ENCODE measurements at regions not wholly inside any gene's neighbourhood (a gene's known extent, or its start where the extent isn't known, plus 50 kb on each side); places are given as distances from the start of the nearest gene placed in this dataset.

DNA sequence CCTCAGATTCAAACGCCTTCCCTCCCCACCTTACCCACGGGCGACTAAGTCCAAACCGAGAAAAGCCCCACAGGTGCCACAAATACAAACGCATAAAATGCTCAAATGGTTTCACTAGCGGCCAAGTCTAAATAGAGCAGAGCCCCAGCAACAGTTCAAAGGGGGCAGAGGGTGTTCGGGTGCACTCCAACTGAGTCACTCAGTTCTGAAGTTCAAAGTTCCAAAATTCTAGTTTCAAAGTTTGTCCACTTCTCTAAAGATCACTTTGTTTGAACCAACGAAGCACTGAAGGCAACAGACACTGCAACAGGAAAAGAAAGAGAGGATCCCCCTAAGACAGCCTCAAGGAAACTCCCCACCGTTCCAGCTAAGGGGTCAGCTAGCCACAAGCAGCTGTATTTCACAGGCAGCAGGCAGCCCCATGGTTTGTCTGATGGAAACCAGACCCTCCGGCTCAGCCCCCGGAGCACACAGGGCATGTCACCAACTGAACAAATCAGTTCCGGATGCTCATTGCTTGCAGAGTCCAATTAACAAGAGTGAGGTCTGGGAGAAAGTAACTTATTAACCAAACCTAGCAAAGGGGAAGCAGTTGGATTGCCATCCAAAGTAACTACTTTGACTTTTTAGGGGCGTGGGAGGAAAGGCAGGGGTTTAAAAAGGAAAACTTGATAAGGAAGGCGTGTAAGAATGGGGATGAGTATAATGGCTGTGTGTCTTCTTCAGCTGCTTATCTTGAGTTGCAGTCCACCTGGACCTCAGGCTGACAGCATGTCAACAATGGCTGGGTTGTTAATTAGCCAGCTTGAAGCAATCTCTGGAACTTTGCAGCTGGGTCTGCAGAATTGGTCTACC lies 1423.9 kb upstream of the PRMT6 start (continued):
- TF ChIP-seq ZNF781 (CRISPR knock-in tag; IDR thresholded peaks at IDR 0.05; ENCODE audit: borderline replicate concordance, not compliant biosample characterization) (no peak), CAMTA2 (CRISPR knock-in tag; IDR thresholded peaks at IDR 0.05; ENCODE audit: borderline replicate concordance) (no peak), NCOA1 (CRISPR knock-in tag; IDR thresholded peaks at IDR 0.05) (peak; percentile 76; the same call in 1 of the 2 replicates), RARG (CRISPR knock-in tag; IDR thresholded peaks at IDR 0.05; ENCODE audit: low read depth) (no peak), GPN1 (CRISPR knock-in tag; IDR thresholded peaks at IDR 0.05; ENCODE audit: borderline replicate concordance) (no peak), BRD4 (CRISPR knock-in tag; IDR thresholded peaks at IDR 0.05) (no peak), SMYD3 (CRISPR knock-in tag; IDR thresholded peaks at IDR 0.05) (no peak), KDM4B (CRISPR knock-in tag; IDR thresholded peaks at IDR 0.05) (peak; percentile 63; the same call in 1 of the 2 replicates), ZNF326 (CRISPR knock-in tag; IDR thresholded peaks at IDR 0.05; ENCODE audit: borderline replicate concordance) (no peak), RBM22 (optimal IDR thresholded peaks at IDR 0.05; ENCODE audit: low read length) (no peak), ZNF776 (CRISPR knock-in tag; IDR thresholded peaks at IDR 0.05) (no peak), POLR2AphosphoS2 (IDR thresholded peaks at IDR 0.05; ENCODE audit: low read depth, low read length) (no peak), MIER3 (CRISPR knock-in tag; IDR thresholded peaks at IDR 0.05; ENCODE audit: borderline replicate concordance) (peak; percentile 41; the same call in 1 of the 2 replicates), ZFP82 (CRISPR knock-in tag; IDR thresholded peaks at IDR 0.05; ENCODE audit: borderline replicate concordance) (no peak), THAP11 (CRISPR knock-in tag; IDR thresholded peaks at IDR 0.05) (0 out of 2 replicates have a peak, but pooled peaks have one; percentile 37)
- TF ChIP-seq, protein P1, sequence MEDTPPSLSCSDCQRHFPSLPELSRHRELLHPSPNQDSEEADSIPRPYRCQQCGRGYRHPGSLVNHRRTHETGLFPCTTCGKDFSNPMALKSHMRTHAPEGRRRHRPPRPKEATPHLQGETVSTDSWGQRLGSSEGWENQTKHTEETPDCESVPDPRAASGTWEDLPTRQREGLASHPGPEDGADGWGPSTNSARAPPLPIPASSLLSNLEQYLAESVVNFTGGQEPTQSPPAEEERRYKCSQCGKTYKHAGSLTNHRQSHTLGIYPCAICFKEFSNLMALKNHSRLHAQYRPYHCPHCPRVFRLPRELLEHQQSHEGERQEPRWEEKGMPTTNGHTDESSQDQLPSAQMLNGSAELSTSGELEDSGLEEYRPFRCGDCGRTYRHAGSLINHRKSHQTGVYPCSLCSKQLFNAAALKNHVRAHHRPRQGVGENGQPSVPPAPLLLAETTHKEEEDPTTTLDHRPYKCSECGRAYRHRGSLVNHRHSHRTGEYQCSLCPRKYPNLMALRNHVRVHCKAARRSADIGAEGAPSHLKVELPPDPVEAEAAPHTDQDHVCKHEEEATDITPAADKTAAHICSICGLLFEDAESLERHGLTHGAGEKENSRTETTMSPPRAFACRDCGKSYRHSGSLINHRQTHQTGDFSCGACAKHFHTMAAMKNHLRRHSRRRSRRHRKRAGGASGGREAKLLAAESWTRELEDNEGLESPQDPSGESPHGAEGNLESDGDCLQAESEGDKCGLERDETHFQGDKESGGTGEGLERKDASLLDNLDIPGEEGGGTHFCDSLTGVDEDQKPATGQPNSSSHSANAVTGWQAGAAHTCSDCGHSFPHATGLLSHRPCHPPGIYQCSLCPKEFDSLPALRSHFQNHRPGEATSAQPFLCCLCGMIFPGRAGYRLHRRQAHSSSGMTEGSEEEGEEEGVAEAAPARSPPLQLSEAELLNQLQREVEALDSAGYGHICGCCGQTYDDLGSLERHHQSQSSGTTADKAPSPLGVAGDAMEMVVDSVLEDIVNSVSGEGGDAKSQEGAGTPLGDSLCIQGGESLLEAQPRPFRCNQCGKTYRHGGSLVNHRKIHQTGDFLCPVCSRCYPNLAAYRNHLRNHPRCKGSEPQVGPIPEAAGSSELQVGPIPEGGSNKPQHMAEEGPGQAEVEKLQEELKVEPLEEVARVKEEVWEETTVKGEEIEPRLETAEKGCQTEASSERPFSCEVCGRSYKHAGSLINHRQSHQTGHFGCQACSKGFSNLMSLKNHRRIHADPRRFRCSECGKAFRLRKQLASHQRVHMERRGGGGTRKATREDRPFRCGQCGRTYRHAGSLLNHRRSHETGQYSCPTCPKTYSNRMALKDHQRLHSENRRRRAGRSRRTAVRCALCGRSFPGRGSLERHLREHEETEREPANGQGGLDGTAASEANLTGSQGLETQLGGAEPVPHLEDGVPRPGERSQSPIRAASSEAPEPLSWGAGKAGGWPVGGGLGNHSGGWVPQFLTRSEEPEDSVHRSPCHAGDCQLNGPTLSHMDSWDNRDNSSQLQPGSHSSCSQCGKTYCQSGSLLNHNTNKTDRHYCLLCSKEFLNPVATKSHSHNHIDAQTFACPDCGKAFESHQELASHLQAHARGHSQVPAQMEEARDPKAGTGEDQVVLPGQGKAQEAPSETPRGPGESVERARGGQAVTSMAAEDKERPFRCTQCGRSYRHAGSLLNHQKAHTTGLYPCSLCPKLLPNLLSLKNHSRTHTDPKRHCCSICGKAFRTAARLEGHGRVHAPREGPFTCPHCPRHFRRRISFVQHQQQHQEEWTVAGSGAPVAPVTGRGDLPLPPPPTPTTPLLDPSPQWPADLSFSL (CRISPR knock-in tag; IDR thresholded peaks at IDR 0.05) = no peak
- TF ChIP-seq, protein P2, sequence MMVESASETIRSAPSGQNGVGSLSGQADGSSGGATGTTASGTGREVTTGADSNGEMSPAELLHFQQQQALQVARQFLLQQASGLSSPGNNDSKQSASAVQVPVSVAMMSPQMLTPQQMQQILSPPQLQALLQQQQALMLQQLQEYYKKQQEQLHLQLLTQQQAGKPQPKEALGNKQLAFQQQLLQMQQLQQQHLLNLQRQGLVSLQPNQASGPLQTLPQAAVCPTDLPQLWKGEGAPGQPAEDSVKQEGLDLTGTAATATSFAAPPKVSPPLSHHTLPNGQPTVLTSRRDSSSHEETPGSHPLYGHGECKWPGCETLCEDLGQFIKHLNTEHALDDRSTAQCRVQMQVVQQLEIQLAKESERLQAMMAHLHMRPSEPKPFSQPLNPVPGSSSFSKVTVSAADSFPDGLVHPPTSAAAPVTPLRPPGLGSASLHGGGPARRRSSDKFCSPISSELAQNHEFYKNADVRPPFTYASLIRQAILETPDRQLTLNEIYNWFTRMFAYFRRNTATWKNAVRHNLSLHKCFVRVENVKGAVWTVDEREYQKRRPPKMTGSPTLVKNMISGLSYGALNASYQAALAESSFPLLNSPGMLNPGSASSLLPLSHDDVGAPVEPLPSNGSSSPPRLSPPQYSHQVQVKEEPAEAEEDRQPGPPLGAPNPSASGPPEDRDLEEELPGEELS (CRISPR knock-in tag; IDR thresholded peaks at IDR 0.05) = peak; percentile 86
- TF ChIP-seq, protein P3, sequence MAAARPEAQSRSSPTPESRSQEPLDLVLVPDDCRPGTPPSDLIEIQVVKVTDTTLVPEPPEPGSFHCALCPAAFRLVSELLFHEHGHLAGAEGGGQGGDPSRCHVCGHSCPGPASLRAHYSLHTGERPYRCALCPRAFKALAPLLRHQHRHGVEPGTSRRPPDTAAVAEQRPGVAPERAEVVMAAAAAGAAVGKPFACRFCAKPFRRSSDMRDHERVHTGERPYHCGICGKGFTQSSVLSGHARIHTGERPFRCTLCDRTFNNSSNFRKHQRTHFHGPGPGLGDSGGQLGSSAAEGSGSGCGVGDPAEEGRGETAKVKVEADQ (CRISPR knock-in tag; IDR thresholded peaks at IDR 0.05; ENCODE audit: borderline replicate concordance) = no peak
- TF ChIP-seq, protein P4, sequence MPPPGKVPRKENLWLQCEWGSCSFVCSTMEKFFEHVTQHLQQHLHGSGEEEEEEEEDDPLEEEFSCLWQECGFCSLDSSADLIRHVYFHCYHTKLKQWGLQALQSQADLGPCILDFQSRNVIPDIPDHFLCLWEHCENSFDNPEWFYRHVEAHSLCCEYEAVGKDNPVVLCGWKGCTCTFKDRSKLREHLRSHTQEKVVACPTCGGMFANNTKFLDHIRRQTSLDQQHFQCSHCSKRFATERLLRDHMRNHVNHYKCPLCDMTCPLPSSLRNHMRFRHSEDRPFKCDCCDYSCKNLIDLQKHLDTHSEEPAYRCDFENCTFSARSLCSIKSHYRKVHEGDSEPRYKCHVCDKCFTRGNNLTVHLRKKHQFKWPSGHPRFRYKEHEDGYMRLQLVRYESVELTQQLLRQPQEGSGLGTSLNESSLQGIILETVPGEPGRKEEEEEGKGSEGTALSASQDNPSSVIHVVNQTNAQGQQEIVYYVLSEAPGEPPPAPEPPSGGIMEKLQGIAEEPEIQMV (CRISPR knock-in tag; IDR thresholded peaks at IDR 0.05; ENCODE audit: low read depth) = peak; percentile 63; the same call in 1 of the 2 replicates
